OCI-LY7 (cell line): ENCODE measurements at regions not wholly inside any gene's neighbourhood (a gene's known extent, or its start where the extent isn't known, plus 50 kb on each side); places are given as distances from the start of the nearest gene placed in this dataset.

ENCODE experiments used
- BruUV-seq: library from RNA; stranded (reverse); fragments of 400-500 nt; replicated peaks from 2 replicates; lab custom pipeline; 2021; lab: Mats Ljungman, UMichigan
- CTCF ChIA-PET: fragments of 300-600 bp; sonication (Branson Sonifier 250); formaldehyde crosslinking; loops from one replicate; lab custom pipeline; 2022; ENCODE audit warnings: antibody characterized with exemption; ENCODE audit not compliant: unreplicated experiment; lab: Charles Lee
- POLR2A ChIA-PET: fragments of 300-600 bp; sonication (Branson Sonifier 250); formaldehyde crosslinking; loops from one replicate; lab custom pipeline; 2022; ENCODE audit warnings: antibody characterized with exemption; lab: Charles Lee
- DNase-seq: peaks from one replicate; pipeline ENCODE4 v3.0.0-alpha.2; 2015; ENCODE audit warnings: low spot score
- H2AFZ ChIP-seq: fragments of 200-600 bp; sonication (generic), shearing (Covaris generic); 2 replicates; pipeline ENCODE4 v1.6.1; 2014; ENCODE audit warnings: mild to moderate bottlenecking, antibody characterized with exemption, low read length, moderate library complexity
- H3K27ac ChIP-seq: fragments of 200-600 bp; sonication (generic); 2 replicates; pipeline ENCODE4 v1.5.1; 2014; ENCODE audit warnings: mixed run types, low read depth, mild to moderate bottlenecking, moderate library complexity, low read length, inconsistent platforms; ENCODE audit not compliant: poor library complexity, severe bottlenecking
- H3K36me3 ChIP-seq: fragments of 200-600 bp; sonication (generic); 2 replicates; pipeline ENCODE4 v1.6.1; 2014; ENCODE audit warnings: mild to moderate bottlenecking, antibody characterized with exemption, low read length, moderate library complexity, mixed read lengths; ENCODE audit not compliant: insufficient read depth
- H3K4me1 ChIP-seq: fragments of 200-600 bp; sonication (generic); 2 replicates; pipeline ENCODE4 v1.5.1; 2014; ENCODE audit warnings: mild to moderate bottlenecking, low read length; ENCODE audit not compliant: insufficient read depth, poor library complexity, severe bottlenecking
- H3K4me2 ChIP-seq: fragments of 200-600 bp; sonication (generic); 2 replicates; pipeline ENCODE4 v1.6.1; 2014; ENCODE audit warnings: mild to moderate bottlenecking, low read length
- H3K4me3 ChIP-seq: fragments of 200-600 bp; sonication (generic); 2 replicates; pipeline ENCODE4 v1.5.1; 2014; ENCODE audit warnings: mild to moderate bottlenecking, low read depth, low read length; ENCODE audit not compliant: poor library complexity, severe bottlenecking
- H3K79me2 ChIP-seq: fragments of 200-600 bp; sonication (generic); 2 replicates; pipeline ENCODE4 v1.6.1; 2016; ENCODE audit warnings: low read depth, mild to moderate bottlenecking, low read length, moderate library complexity, mixed read lengths; ENCODE audit not compliant: insufficient read depth
- H3K9me2 ChIP-seq: fragments of 200-600 bp; sonication (generic); 2 replicates; pipeline ENCODE4 v1.6.1; 2016; ENCODE audit warnings: mild to moderate bottlenecking, low read length, mixed read lengths; ENCODE audit not compliant: insufficient read depth
- H3K9me3 ChIP-seq: fragments of 200-600 bp; sonication (generic); 2 replicates; pipeline ENCODE4 v1.6.1; 2014; ENCODE audit warnings: mild to moderate bottlenecking, mixed run types, low read length, mixed read lengths
- H4K20me1 ChIP-seq: fragments of 200-600 bp; sonication (generic); 2 replicates; pipeline ENCODE4 v1.6.1; 2014; ENCODE audit warnings: mild to moderate bottlenecking, antibody characterized with exemption, low read length, moderate library complexity, mixed read lengths; ENCODE audit not compliant: insufficient read depth
- EZH2phosphoT487 ChIP-seq: fragments of 200-600 bp; sonication (generic); IDR thresholded peaks from 2 replicates; pipeline ENCODE4 v1.6.1; 2018; ENCODE audit warnings: low read depth, borderline replicate concordance, mild to moderate bottlenecking, mixed run types, antibody characterized with exemption, low read length, moderate library complexity, mixed read lengths
- intact Hi-C: fragments of 100-400 bp; cut with micrococcal nuclease; formaldehyde crosslinking; loops from one replicate; pipeline ENCODE4 v1.10.0; 2022; ENCODE audit not compliant: unreplicated experiment
- TF ChIP-seq, protein P1 (sequence below): fragments of 200-600 bp; sonication (generic); conservative IDR thresholded peaks from 2 replicates; pipeline ENCODE4 v1.5.1; 2014; ENCODE audit warnings: mild to moderate bottlenecking, antibody characterized with exemption, low read length, moderate library complexity, mixed read lengths

DNA sequence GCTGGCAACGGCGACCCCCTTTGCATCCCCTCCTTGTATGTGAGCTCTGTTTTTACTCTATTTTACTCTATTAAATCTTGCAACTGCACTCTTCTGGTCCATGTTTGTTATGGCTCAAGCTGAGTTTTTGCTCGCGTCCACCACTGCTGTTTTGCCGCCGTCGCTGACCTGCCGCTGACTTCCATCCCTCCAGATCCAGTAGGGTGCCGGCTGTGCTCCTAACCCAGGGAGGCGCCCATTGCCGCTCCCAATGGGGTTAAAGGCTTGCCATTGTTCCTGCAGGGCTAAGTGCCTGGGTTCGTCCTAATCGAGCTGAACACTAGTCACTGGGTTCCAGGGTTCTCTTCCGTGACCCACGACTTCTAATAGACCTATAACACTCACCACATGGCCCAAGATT lies 2704.4 kb downstream of the PCDH9 start:
- Histone ChIP-seq H2AFZ (no peak overlapping the region), H3K27ac (no peak overlapping the region), H3K4me1 (no peaks in the 10 kb centered on the region), H3K4me3 (no peak overlapping the region), H4K20me1 (no peaks in the 10 kb centered on the region), H3K4me2 (no peak overlapping the region), H3K36me3 (no peaks in the 10 kb centered on the region), H3K9me2 (no peaks in the 10 kb centered on the region), H3K79me2 (no peaks in the 10 kb centered on the region), H3K9me3 (no peaks in the 10 kb centered on the region)
- no peak for TF ChIP-seq EZH2phosphoT487
- TF ChIP-seq, protein P1, sequence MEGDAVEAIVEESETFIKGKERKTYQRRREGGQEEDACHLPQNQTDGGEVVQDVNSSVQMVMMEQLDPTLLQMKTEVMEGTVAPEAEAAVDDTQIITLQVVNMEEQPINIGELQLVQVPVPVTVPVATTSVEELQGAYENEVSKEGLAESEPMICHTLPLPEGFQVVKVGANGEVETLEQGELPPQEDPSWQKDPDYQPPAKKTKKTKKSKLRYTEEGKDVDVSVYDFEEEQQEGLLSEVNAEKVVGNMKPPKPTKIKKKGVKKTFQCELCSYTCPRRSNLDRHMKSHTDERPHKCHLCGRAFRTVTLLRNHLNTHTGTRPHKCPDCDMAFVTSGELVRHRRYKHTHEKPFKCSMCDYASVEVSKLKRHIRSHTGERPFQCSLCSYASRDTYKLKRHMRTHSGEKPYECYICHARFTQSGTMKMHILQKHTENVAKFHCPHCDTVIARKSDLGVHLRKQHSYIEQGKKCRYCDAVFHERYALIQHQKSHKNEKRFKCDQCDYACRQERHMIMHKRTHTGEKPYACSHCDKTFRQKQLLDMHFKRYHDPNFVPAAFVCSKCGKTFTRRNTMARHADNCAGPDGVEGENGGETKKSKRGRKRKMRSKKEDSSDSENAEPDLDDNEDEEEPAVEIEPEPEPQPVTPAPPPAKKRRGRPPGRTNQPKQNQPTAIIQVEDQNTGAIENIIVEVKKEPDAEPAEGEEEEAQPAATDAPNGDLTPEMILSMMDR, result no peak
- ChIA-PET POLR2A (no interaction called here), CTCF (no interaction called here)
- intact Hi-C loops, result no loop called here
- no peak for DNase-seq
- BruUV-seq, result no TSS peak

DNA sequence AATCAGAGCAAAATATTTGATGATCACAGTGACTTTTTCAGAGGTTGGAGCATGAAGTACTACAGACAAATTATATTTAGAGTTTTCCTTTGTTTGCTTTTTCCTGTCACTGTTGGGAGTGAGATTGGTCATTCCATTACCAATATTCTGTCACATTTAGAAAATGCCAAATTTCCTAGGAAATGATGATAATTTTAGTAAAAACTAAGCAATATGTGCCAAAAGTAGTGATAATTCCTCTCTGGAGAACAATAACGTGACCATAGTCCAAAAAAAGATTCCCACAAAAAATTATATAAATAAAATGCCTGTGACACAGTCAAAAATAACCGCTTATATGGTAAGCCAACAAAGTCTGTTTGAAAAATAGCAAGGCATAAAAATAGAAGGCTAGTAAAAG lies 2719.4 kb downstream of the PCDH9 start:
- H2AFZ ChIP-seq, result no peak overlapping the region
- H3K36me3 ChIP-seq, result no peaks in the 10 kb centered on the region
- no TSS peak for BruUV-seq
- no peak overlapping the region for H3K4me2 ChIP-seq
- H3K79me2 ChIP-seq, result no peaks in the 10 kb centered on the region
- no peak overlapping the region for H3K4me3 ChIP-seq
- TF ChIP-seq, protein P1, result no peak
- TF ChIP-seq EZH2phosphoT487, result no peak
- no peaks in the 10 kb centered on the region for H3K9me3 ChIP-seq
- no peaks in the 10 kb centered on the region for H3K4me1 ChIP-seq
- ChIA-PET POLR2A (no interaction called here), CTCF (no interaction called here)
- no peak overlapping the region for H3K27ac ChIP-seq
- intact Hi-C loops, result no loop called here
- DNase-seq, result no peak
- no peaks in the 10 kb centered on the region for H3K9me2 ChIP-seq
- H4K20me1 ChIP-seq, result no peaks in the 10 kb centered on the region

DNA sequence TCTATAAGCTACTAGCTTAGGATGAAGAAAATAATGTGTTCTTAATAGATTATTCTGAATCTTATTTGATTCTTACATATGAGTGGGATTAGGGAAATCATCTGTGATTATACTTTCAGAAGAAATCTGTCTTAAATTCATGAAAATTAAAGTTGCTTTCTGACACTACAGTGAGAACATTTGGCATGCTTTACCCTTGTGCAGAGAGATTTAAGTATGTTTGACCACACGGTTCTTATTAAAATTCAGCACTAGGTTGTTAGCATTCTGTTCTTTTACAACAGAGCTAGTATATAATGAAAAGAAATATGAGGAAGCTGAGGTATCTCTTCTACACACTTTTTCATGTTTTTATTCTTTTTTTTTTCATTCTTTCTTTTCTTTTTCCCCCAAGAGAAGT lies 2723.9 kb downstream of the PCDH9 start:
- ChIA-PET POLR2A (interaction anchor here (1.0 kb wide), 1 partner anchor 9 kb away, joined by 6 read pairs; no protein-coding TSS in a partner anchor), CTCF (no interaction called here)
- no peak for DNase-seq
- BruUV-seq, result no TSS peak
- no peak overlapping the region for H3K4me3 ChIP-seq
- no peaks in the 10 kb centered on the region for H3K36me3 ChIP-seq
- H3K27ac ChIP-seq, result no peak overlapping the region
- H3K9me2 ChIP-seq, result no peaks in the 10 kb centered on the region
- no peak for TF ChIP-seq EZH2phosphoT487
- TF ChIP-seq, protein P1, result no peak
- H3K4me2 ChIP-seq, result no peak overlapping the region
- intact Hi-C loops, result no loop called here
- no peaks in the 10 kb centered on the region for H4K20me1 ChIP-seq
- no peak overlapping the region for H2AFZ ChIP-seq
- H3K79me2 ChIP-seq, result no peaks in the 10 kb centered on the region
- no peaks in the 10 kb centered on the region for H3K9me3 ChIP-seq
- no peaks in the 10 kb centered on the region for H3K4me1 ChIP-seq
